Heart right ventricle (tissue), 16 donors: ENCODE measurements at regions not wholly inside any gene's neighbourhood (a gene's known extent, or its start where the extent isn't known, plus 50 kb on each side); places are given as distances from the start of the nearest gene placed in this dataset.

ENCODE experiments used
- ATAC-seq, 8 donors: fragments of 200-7000 bp; cut with Tn5 transposase; one replicate each; pipeline ENCODE4 v1.9.1; 2020; ENCODE audit warnings: mild to moderate bottlenecking in 8 of 8, moderate library complexity in 8 of 8, moderate number of reproducible peaks in 1 of 8
- DNase-seq, 2 donors: peaks; one replicate each; pipeline ENCODE4 v3.0.0-alpha.2; 2020
- H3K27ac ChIP-seq, 10 donors: fragments of 200-600 bp; sonication (generic) in 2 of 10; one replicate each; pipeline versions ENCODE4 v1.5.0 to v1.8.0; 2020 to 2022; ENCODE audit warnings: mild to moderate bottlenecking in 3 of 10
- H3K27me3 ChIP-seq, 7 donors: fragments of 200-600 bp; one replicate each; pipeline ENCODE4 v1.8.0; 2021 to 2022; ENCODE audit warnings: mild to moderate bottlenecking in 2 of 7
- H3K36me3 ChIP-seq, 9 donors: fragments of 200-600 bp; sonication (generic) in 1 of 9; one replicate each; pipeline versions ENCODE4 v1.5.0 to v1.8.0; 2020 to 2022; ENCODE audit warnings: mild to moderate bottlenecking in 2 of 9
- H3K4me1 ChIP-seq, 9 donors: fragments of 200-600 bp; sonication (generic) in 1 of 9; one replicate each; pipeline versions ENCODE4 v1.5.0 to v1.8.0; 2020 to 2022; ENCODE audit warnings: mild to moderate bottlenecking in 4 of 9
- H3K4me3 ChIP-seq, 10 donors: fragments of 200-600 bp; sonication (generic) in 2 of 10; one replicate each; pipeline versions ENCODE4 v1.5.0 to v1.8.0; 2020 to 2022; ENCODE audit warnings: mild to moderate bottlenecking in 7 of 10, moderate library complexity in 2 of 10
- H3K9me3 ChIP-seq, 11 donors: fragments of 200-600 bp in 10 of 11; sonication (generic) in 2 of 11; one replicate each; pipeline versions ENCODE4 v1.5.0 to v1.8.0; 2013 to 2022; ENCODE audit warnings: mild to moderate bottlenecking in 2 of 11, control low read depth in 1 of 11, moderate library complexity in 1 of 11
- WGBS, 2 donors: extraction: QIAGEN DNeasy Blood & Tissue Kit; methylation state at CpG; one replicate each; pipeline ENCODE4 v1.1.7; 2013; ENCODE audit warnings: inconsistent platforms in 1 of 2; 5-methylcytosine and 5-hydroxymethylcytosine counted together
- intact Hi-C, 10 donors: fragments of 100-400 bp; cut with DNase I; formaldehyde crosslinking; loops; one replicate each; pipeline versions ENCODE4 v1.11.1 to v1.14.2; 2022
- TF ChIP-seq, protein P1 (sequence below), 9 donors: fragments of 200-600 bp; sonication (generic) in 2 of 9; IDR thresholded peaks; one replicate each; pipeline versions ENCODE4 v1.5.0 to v1.8.0; 2021 to 2022; ENCODE audit warnings: antibody characterized with exemption in 9 of 9, mild to moderate bottlenecking in 5 of 9, moderate library complexity in 1 of 9
- donor health status: Arrhythmogenic right ventricular cardiomyopathy.
- donor health status: ischemic (EF 13 %, LVEDD 7.1; RV severe dilation, severe dysfunction).
- donor health status: healthy with polysubstance abuse.
- donor health status: DM: no; HTN: yes; CAD: no.
- donor health status: DM: no; HTN: no; CAD: no.
- donor health status: ischemic (EF 25% LVEDD 6.9; RV normal size, moderate dysfunction).
- donor health status: ischemic (EF 25% LVEDD 5.7; RV mildly dilated, moderate dysfunction).
- donor health status: healthy.
- donor health status: DM: yes; HTN: yes; CAD: no.
- donor health status: Ischemic cardiomyopathy.
- donor health status: ischemic (EF 35%, LVEDD 5.7; RV mildly dilated, moderate dysfunction).
- donor health status: nonischemic (EF 11% LVEDD 7.7; RV severe dilation, severe dysfunction).
- donor health status: DM: yes; HTN: yes; CAD: no.
- donor health status: PGD.
- donor health status: ischemic (EF 29% LVEDD 5.4; RV normal size, mild dysfunction).
- donor health status: nonischemic (EF 23%, LVEDD 6.1; RV moderate dilation, normal function).

DNA sequence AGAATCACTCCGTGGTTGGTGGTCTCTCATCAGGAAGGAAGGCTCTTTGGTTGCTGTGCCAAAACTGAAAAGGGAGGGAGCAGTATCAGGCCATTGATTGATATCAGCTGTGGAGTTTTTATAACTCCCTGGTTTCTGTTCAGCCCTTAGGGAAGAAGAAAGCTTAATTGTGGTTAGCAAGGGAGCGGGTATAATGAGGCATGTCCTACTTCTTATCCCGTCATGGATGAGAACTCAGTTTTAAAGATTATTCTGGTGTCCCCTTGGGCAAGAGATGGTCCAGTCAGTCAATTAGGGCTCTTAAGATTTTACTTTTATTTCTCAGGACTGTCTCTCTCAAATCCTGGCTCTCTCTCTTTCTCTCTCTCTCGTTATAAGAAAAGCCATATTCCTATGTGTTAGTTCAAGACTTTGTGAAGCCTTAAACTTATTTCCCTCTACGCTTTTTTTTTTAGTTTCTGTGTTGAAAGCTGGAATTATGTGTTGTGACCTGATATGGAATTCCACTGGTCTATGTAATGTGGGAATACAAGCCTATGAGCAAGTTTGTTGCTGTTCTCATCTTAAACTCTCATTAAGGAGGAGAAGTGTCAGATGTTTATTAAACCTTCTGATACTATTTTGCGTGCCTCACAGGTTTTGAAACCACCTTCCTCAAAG, 514.0 kb upstream of the CDH2 start:
- WGBS, 2 donors: 74 to 81% methylated on average over 6 of the region's 6 CpGs
- no peak for DNase-seq
- no peaks in the 10 kb centered on the region for H3K4me1 ChIP-seq
- no peak overlapping the region for H3K4me3 ChIP-seq
- intact Hi-C loops: no loop called here
- H3K27me3 ChIP-seq: no peaks in the 10 kb centered on the region
- no peaks in the 10 kb centered on the region for H3K9me3 ChIP-seq
- TF ChIP-seq, protein P1, sequence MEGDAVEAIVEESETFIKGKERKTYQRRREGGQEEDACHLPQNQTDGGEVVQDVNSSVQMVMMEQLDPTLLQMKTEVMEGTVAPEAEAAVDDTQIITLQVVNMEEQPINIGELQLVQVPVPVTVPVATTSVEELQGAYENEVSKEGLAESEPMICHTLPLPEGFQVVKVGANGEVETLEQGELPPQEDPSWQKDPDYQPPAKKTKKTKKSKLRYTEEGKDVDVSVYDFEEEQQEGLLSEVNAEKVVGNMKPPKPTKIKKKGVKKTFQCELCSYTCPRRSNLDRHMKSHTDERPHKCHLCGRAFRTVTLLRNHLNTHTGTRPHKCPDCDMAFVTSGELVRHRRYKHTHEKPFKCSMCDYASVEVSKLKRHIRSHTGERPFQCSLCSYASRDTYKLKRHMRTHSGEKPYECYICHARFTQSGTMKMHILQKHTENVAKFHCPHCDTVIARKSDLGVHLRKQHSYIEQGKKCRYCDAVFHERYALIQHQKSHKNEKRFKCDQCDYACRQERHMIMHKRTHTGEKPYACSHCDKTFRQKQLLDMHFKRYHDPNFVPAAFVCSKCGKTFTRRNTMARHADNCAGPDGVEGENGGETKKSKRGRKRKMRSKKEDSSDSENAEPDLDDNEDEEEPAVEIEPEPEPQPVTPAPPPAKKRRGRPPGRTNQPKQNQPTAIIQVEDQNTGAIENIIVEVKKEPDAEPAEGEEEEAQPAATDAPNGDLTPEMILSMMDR (IDR thresholded peaks at IDR 0.05): no peak
- no peak overlapping the region for H3K27ac ChIP-seq
- no peaks in the 10 kb centered on the region for H3K36me3 ChIP-seq
- ATAC-seq: no peak

DNA sequence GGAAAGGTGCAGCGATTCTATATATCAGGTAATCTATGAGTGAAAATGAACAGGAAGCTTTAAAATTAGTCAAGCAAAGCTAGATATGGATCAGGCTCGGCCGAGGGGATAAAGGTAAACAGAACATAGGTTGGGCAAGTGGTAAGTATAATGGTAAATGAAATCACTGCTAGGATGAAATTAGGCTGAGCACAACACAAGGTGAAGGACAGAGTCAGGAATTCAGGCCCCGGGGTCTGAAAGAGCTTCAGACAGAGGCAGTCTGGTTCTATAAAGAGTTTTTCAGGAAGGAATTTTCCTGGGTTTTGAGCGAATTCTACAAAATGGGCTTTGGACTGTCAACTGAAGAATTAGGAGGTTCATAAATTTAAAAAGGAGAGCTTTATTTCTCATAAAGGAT, 513.2 kb upstream of the CDH2 start:
- H3K36me3 ChIP-seq: no peaks in the 10 kb centered on the region

GRCh38 chr18:28689588-28689987, 512.7 kb upstream of the CDH2 start:
- TF ChIP-seq, protein P1 (IDR thresholded peaks at IDR 0.05): no peak
- intact Hi-C loops: no loop called here
- Histone ChIP-seq H3K27me3 (no peaks in the 10 kb centered on the region), H3K9me3 (no peaks in the 10 kb centered on the region), H3K27ac (no peak overlapping the region), H3K4me3 (no peak overlapping the region), H3K36me3 (no peaks in the 10 kb centered on the region), H3K4me1 (no peaks in the 10 kb centered on the region)
- ATAC-seq (no peak), DNase-seq (no peak)
- WGBS, 2 donors: 23 to 38% methylated on average over 1 of the region's 1 CpG

More for the DNA sequence above, 513.2 kb upstream of the CDH2 start:
- intact Hi-C loops: no loop called here
- DNase-seq (no peak), ATAC-seq (no peak)
- TF ChIP-seq, protein P1 (IDR thresholded peaks at IDR 0.05): no peak
- Histone ChIP-seq H3K4me1 (no peaks in the 10 kb centered on the region), H3K9me3 (no peaks in the 10 kb centered on the region), H3K27ac (no peak overlapping the region), H3K4me3 (no peak overlapping the region), H3K27me3 (no peaks in the 10 kb centered on the region)
- WGBS, 2 donors: 75 to 90% methylated on average over 5 of the region's 5 CpGs

GRCh38 chr18:28684746-28685355, 507.9 kb upstream of the CDH2 start:
- Histone ChIP-seq H3K36me3 (no peaks in the 10 kb centered on the region), H3K9me3 (no peaks in the 10 kb centered on the region), H3K27ac (no peak overlapping the region), H3K4me1 (no peaks in the 10 kb centered on the region), H3K27me3 (no peaks in the 10 kb centered on the region), H3K4me3 (no peak overlapping the region)
- intact Hi-C loops: no loop called here
- DNase-seq (no peak), ATAC-seq (no peak)
- TF ChIP-seq, protein P1 (IDR thresholded peaks at IDR 0.05): no peak
- WGBS, 2 donors: 65 to 75% methylated on average over 3 of the region's 3 CpGs
